Pons (tissue), 1 donor: ENCODE measurements at regions not wholly inside any gene's neighbourhood (a gene's known extent, or its start where the extent isn't known, plus 50 kb on each side); places are given as distances from the start of the nearest gene placed in this dataset.
"Not testable (repeated sequence)": the region's sequence is repeated elsewhere in the genome, so short reads cannot be mapped to it uniquely, and the experiment has no call there.

ENCODE experiments used
- DNase-seq: peaks from one replicate; pipeline ENCODE4 v3.0.0-alpha.2; 2016; ENCODE audit warnings: low spot score

GRCh38 chr1:105608713-105609112 lies 1447.8 kb upstream of the PRMT6 start:
- peak; percentile 8 for DNase-seq

- no peak for DNase-seq
These were observed 1430.0 kb upstream of the PRMT6 start for GRCh38 chr1:105626276-105626987.

- DNase-seq, result not testable (repeated sequence)
These were observed 1425.2 kb upstream of the PRMT6 start for GRCh38 chr1:105631153-105631744.

GRCh38 chr1:105632342-105633196 lies 1423.9 kb upstream of the PRMT6 start:
- no peak for DNase-seq

GRCh38 chr1:105636052-105636451 lies 1420.4 kb upstream of the PRMT6 start:
- no peak for DNase-seq

- no peak for DNase-seq
These were observed 1415.1 kb upstream of the PRMT6 start for GRCh38 chr1:105641407-105641806.

- no peak for DNase-seq
These were observed 1404.4 kb upstream of the PRMT6 start for GRCh38 chr1:105652109-105652508.

GRCh38 chr1:105655032-105655431 lies 1401.4 kb upstream of the PRMT6 start:
- no peak for DNase-seq

GRCh38 chr1:105664495-105664894 lies 1392.0 kb upstream of the PRMT6 start:
- no peak for DNase-seq

GRCh38 chr1:105678334-105678733 lies 1378.1 kb upstream of the PRMT6 start:
- no peak for DNase-seq

- DNase-seq, result no peak
These were observed 1371.8 kb upstream of the PRMT6 start for GRCh38 chr1:105684714-105685113.

- no peak for DNase-seq
These were observed 1370.4 kb upstream of the PRMT6 start for GRCh38 chr1:105686026-105686425.

- no peak for DNase-seq
These were observed 1369.4 kb upstream of the PRMT6 start for GRCh38 chr1:105686874-105687690.

GRCh38 chr1:105700723-105701122 lies 1355.8 kb upstream of the PRMT6 start:
- DNase-seq, result no peak

- no peak for DNase-seq
These were observed 1332.2 kb upstream of the PRMT6 start for GRCh38 chr1:105724286-105724685.

- no peak for DNase-seq
These were observed 1325.8 kb upstream of the PRMT6 start for GRCh38 chr1:105730701-105731100.

- no peak for DNase-seq
These were observed 1320.1 kb upstream of the PRMT6 start for GRCh38 chr1:105736349-105736748.

GRCh38 chr1:105779727-105780126 lies 1276.7 kb upstream of the PRMT6 start:
- no peak for DNase-seq

GRCh38 chr1:105785021-105785420 lies 1271.5 kb upstream of the PRMT6 start:
- DNase-seq, result no peak

GRCh38 chr1:105793536-105794146 lies 1262.8 kb upstream of the PRMT6 start:
- peak; percentile 40 for DNase-seq

GRCh38 chr1:105795741-105796140 lies 1260.7 kb upstream of the PRMT6 start:
- DNase-seq, result no peak
